OCI-LY7 (cell line): ENCODE measurements at regions not wholly inside any gene's neighbourhood (a gene's known extent, or its start where the extent isn't known, plus 50 kb on each side); places are given as distances from the start of the nearest gene placed in this dataset.

Experiments
- CTCF ChIP-seq: fragments of 200-600 bp; sonication (generic); conservative IDR thresholded peaks from 2 replicates; pipeline ENCODE4 v1.5.1; 2014; ENCODE audit warnings: mild to moderate bottlenecking, antibody characterized with exemption, low read length, moderate library complexity, mixed read lengths
- EZH2phosphoT487 ChIP-seq: fragments of 200-600 bp; sonication (generic); IDR thresholded peaks from 2 replicates; pipeline ENCODE4 v1.6.1; 2018; ENCODE audit warnings: low read depth, borderline replicate concordance, mild to moderate bottlenecking, mixed run types, antibody characterized with exemption, low read length, moderate library complexity, mixed read lengths

GRCh38 chr14:31947680-31948595 is 129.2 kb upstream of the ARHGAP5 start:
- TF ChIP-seq EZH2phosphoT487 = no peak
- no peak for TF ChIP-seq CTCF
